ENCODE measurements at regions not wholly inside any gene's neighbourhood (a gene's known extent, or its start where the extent isn't known, plus 50 kb on each side); places are given as distances from the start of the nearest gene placed in this dataset.

DNA sequence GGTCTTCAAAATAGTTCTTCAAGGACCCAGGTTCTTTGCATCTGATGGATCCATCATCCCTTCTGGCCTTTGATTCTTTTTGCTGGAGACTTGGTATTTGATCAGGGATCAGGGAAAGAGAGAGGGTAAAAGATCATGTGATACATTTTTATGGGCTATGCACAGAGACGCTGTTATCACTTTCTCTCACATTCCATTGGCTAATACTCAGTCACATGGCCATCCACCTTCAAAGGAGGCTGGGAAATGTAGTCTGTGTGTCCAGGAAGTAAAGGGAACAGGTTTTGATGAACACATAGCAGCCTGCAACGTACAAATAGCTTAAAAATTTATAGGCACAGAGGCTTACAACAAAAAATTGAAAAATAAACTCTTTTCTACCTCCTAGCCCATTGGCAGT is 629.6 kb upstream of the FANCL start:
- no peak for DNase-seq

DNA sequence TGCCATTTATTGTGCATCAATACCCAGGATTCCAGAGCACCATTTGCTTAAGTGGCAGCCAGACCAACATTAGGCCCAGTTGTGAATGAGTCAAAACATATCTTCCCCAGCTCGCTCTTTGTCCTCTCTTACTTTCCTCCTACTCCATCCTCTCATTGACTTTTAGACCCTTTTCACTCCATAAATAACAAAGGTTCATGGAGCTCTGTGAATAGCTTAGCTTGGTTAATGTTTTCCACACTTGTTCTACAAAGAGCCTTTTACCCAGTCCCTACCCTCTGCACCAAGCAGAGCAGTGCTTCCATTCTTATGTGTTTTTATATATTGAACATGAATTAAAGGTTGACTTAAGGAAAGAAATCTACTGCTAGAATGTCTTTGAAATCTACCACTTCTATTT is 625.8 kb upstream of the FANCL start:
- DNase-seq, result no peak

DNA sequence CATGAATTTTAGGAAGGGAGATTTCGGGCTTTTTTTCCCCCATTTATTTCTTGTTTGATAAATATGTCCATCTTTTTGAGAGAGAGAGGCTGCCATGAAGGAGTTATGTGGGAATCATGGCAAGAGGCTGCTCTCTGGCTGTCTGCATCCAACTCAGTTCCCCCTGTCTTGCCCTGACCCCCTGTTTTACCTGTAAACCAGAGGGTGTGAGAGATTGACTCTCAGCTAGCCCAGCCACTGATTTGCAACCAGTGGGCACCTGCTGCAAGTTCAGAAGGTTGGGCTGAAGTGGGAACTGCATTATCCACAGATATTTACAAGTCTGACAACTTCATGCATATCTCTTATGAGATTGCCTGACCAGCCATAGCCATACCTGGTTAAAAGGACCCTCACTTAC is 625.4 kb upstream of the FANCL start:
- no peak for DNase-seq

DNA sequence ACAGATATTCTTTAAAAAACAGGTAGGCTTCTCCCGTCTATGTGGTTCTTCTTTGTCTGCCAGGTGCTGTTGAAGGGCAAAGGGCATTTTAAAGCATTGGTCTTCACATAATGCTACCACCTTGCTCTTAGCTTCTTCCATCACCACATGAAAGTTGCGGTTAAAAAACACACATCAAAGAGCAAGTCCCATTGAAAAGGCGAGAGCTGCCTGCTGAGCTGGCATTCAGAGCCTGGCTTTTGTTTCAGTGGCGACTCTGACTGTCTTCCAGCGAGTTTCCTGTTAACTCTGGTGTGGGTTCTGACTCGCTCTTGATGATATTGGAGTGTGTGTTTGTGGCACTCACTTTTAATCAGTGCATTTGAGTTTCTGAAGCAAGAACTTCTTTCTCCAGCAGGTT is 624.9 kb upstream of the FANCL start:
- no peak for DNase-seq

DNA sequence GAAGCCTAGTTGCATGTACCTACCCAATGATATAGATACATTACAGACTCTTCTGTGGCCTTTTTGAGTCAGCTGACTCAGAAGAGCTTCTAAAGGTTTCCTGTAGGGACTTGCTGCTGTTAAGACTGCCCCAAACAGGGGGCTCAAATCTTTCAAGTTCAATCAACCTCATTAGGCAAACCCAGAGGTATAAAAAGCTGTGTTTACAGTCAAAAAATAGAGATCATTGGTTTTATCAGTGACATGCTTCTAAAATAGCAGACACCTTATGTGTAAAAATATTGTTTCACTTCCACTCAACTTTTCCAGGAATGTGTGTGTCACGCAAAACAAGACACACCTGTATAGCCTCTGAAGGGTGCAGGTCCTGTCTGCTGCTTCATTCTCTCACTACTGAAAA is 624.3 kb upstream of the FANCL start:
- no peak for DNase-seq

DNA sequence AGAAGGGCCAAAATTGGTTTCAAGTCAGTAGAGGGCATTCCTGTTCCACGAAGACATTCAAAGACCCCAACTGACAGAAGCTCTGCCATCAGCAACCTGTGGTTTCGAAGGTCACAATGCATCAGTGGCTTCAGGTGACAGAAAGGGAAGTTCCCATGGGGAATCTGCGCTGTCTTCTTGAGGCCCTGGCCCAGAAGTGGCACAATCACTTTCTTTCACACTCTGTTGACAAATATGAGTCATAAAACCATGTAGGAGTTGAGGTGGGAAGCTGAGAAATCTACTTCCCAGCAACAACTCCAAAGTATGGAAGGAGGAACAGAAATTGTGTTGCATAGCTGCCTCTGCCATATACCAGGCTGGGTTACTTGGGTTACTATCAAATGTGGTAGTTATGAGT is 621.1 kb upstream of the FANCL start:
- no peak for DNase-seq

DNA sequence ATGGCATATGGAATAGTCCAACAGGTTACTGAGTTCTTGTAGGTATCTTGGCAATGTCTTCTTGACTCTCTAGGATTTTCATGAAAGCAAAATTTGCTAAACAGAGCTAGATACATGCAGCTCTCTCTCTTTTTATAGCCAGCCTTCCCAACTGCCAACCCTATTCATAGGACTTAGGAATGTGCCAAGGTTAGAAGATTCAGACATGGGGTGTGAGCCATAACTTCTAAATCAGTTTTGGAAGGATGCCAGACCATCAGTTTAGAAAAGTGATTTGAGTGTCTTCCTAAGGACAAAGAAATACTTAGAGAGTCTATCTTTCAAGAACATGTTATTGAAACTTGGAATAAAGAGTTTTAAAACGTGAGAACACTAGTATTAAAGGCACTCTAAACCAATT is 619.5 kb upstream of the FANCL start:
- DNase-seq, result no peak

DNA sequence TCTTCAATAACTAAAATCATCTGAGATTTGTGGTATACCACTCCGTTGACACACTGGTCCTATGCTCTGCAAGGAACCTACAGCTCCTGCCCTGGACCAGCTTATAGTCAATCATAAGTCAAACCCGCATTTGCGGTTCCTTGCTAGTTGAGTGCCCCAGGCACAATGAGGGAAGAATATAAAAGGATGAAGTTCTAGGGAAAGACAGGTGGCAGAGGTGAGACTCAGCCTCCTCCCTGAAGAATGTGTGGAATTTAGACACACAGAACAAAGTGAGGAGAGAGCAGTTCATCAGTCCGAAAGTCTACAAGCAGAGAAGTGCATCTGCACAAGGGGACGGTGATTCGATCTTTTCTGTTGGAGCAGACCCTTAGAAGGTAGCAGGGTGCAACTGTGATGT is 615.0 kb upstream of the FANCL start:
- no peak for DNase-seq

DNA sequence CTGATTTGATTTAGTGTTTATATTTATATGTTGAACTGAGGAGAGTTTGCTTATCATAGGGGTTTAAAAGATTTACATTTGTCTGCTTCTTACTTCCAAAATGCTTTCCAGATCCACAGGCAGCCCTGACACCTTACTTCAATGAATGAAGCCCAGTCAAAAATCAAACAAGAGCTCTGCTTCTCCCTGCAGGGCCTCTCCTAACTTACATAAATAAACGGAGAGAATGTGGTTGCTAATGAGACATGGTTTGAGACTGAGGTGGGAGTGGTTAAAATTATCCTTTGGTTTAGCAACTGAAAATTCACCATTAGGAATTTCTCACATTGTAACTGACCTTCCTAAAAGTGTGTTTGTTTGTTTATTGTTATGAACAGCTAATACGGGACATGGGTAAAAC is 612.3 kb upstream of the FANCL start:
- DNase-seq, result no peak

DNA sequence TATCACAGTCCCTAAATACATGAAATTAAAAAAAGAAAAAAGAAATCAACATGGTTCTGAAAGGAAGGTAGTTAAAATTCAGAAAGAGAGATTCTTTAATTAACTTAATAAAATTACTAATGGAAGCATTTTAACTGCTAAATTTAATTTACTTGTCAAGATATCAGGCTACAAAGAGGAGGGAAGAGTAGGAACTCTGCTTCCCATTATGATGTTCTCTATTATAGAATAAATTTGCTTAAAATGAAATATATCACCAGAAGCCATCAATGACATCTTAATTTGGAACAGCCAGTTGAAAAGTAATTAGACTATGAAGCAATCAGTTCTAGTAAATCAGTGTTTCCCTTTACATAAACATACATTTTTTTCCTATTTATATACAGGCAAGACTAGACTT is 611.8 kb upstream of the FANCL start:
- no peak for DNase-seq

DNA sequence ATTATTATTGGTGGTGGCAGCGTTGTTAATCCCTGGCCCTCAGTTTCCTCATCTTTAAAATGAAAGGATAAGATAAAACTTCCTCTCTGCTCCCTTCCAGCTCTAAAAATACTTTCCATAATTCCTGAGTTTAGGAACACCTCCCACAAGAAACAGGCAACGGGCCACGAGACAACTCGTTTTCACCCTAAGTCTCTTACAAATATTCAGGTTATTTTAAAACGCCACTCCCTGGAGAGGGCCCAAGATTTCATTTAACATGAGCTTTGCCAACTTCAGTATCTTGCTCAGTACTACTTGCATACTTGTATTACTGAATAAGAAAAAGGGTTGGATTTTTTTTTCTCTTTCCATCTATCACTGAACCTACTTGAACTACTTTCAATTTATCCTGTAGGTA is 611.1 kb upstream of the FANCL start:
- no peak for DNase-seq

DNA sequence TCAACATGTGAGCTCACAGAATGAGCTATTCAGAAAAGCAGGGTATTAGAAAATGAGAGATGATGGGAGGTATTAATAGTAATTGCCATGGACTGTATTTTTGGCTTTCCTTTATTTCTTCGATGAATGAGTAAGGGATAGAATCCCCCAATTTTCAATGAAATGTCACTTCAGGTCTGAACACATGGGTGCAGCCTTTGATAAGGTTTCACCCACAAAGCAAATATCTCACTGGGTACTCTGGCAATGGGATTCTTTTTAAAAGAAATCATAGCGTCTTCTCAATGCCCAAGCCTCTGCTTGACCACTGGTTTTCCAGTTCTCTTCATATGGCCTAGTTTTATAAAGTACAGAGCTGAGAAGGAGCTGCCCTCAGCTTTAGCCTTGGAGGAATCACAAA is 610.5 kb upstream of the FANCL start:
- DNase-seq, result no peak

DNA sequence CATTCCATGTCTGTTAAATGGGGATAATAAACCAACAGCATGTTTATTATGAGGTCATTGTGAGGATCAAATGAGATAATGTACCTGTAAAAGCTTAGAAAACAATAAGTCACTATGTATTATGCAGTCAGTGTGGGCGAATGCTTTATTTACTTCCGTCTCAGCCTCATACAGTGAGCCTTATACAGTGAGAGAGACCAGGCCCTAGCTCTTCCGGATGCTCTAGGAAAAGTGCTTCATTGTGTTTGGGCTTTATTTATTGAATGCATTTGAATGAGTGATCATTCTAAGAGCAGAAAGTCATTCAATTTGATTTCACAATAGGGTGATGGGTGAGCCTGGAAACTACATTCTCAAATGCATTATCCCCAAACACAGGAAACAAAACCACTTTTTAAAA is 603.9 kb upstream of the FANCL start:
- peak; percentile 11 for DNase-seq

DNA sequence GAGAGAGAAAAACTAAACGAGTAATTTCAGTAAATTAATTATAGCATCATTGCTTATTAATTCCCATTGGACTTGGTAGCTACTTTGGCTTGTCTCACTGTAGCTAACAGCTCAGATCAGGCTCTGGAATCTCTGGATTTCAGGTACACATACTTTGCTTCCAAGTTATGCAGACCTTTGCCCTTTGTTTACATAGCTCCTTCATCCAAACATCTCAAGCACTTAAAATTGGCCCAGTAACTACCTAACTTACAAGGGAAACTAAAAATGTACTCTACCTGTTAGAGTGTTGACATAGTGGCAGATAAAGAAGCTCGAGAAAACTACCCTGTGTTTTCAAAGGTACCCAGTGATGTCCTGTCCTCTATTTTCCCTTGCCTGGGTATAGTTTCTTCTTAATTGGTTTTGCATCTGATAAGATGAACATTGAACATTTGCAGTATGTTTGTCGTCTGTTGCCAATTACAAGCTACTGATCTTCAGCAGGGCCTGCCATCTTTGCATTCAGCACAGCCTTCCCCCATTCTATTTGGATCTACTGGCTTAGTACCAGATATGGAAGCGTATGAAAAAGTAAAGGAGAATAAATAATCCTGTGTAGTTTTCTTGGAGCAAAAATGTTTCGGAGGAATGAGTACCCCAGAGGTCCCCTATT is 601.5 kb upstream of the FANCL start:
- no peak for DNase-seq

DNA sequence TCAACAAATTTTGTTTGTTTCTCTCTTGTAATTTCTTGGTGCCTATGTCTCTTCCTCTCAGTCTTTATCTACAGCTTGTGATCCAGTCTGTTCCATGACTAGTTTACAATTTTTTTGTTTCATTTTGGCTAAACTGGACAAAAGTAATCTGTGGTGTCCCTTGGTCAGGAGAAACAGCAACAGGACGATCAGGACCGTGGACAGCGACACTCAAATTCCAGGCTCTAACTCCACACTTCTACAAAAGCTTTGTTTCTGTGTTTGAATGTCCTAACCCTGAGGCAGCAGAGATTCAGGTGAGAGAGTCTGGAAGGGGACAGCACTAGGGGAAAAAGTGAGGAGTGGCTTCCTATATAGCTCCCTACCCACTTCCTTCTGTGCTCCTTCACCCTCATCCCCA is 593.3 kb upstream of the FANCL start:
- DNase-seq, result no peak

DNA sequence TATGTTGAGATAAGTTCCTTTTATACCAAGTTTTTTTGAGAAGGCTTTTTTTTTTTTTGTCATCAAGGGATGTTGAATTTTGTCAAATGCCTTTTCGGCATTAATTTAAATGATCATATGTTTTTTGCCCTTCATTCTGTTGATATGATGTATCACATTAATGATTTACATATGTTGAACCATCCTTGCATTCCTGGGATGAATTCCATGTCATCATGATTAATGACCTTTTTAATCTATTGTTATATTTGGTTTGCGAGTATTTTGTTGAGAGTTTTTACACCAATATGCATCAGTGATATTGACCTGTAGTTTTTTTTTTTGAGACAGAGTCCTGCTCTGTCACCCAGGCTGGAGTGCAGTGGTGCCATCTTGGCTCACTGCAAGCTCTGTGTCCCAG is 585.7 kb upstream of the FANCL start:
- no peak for DNase-seq

DNA sequence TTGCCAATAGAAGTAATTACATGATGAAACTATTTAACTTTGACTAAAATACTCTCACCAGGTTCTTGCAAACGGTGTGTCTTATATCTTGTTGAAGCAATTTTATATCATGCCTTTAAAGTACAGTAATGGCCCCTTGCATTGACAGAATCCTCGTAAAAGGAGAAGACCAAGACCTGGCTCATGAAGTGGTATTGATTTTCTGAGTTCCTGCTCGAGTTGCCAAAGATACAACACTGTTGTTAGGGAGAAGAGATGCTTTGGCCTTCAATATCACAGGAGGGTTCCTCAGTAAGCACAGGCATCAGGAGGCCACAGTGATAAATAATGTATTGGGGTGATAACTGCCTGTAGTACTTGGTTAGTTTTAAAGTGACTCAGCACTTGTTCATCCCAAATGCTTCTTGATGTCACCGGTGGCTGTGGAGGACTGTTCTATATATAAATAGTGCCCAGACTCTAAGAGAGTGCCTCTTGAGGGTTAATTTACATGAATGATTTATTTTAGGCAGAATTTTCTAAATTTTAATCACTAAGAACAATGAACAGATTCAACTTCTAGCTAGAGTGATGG is 571.7 kb upstream of the FANCL start:
- DNase-seq, result no peak

DNA sequence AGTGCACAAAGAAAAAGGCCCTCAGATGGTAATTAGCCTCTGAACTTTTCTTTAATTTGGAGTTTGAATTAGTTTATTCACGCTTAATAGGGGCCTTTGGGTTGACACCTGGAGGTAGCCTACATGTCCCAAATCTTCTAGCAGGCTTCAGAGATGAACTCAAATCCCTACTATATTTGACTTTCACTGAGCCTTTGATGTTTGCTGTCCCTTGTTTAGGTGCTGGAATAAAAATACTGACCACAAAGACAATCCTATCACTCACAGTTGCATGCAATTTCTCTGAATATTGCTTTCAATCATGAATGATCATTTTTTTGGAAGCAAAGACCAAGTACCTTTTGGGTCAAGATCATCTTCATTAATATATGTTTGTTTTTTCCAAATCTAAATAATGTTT is 564.0 kb upstream of the FANCL start:
- no peak for DNase-seq

DNA sequence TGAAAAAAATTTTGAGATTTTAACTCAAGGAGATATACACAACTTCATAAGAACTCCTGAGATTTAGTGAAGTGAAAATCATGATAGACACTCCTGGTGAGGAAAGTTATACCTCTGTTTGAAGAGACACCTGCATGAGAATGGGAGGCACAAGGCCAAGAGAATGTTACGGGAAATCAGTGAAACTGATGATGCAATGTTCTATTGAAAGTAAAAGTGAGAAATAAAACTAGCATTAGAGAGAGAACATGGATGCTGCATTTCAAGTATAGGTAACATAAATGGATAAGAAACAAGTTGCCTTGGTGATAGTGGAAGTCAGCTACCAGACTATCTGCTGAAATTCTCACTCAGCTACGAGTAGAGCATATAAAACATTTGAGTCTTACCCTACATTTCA is 562.1 kb upstream of the FANCL start:
- no peak for DNase-seq

DNA sequence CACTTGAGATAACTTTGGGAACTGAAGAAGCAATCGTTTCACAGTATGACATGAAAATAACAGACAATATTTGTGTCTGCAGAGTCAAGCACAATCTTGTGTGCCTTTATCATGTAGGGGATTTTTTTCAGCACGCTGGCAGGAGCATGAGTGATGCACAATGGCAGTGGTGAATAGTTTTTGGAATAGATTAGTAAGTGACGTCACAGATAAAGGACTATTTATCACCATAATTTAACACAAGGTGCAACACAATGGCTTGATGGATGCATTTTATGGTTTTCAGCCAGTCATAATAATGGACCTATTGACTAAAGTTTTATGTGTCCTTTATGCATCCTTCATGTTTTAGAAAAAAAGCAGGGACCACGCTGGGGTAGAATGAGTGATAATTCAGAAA is 559.8 kb upstream of the FANCL start:
- no peak for DNase-seq

DNA sequence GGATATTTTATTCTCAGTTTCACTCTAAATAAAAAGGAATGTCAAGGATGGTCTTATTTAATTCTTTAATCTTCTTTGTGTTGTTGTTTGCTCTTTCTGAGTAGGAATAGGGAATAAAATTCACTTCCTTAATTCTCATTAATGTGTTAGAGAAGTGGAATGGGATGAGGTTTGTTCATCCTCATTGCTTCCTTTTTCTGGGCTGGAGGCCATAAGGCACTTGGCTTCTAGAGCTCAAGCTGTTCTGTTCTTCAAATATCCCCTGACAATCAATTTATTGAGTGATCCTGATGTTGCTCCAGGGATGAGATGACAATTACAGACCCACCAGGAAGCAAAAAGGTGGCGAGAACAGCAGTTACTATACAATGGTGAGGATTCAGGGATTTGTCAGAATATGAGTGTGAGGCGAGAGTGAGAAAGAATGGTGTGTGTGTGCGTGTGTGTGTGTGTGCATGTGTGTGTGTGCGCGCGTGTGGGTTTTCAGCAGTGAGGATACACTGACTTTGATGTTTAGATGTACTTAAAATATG is 557.6 kb upstream of the FANCL start:
- no peak for DNase-seq

DNA sequence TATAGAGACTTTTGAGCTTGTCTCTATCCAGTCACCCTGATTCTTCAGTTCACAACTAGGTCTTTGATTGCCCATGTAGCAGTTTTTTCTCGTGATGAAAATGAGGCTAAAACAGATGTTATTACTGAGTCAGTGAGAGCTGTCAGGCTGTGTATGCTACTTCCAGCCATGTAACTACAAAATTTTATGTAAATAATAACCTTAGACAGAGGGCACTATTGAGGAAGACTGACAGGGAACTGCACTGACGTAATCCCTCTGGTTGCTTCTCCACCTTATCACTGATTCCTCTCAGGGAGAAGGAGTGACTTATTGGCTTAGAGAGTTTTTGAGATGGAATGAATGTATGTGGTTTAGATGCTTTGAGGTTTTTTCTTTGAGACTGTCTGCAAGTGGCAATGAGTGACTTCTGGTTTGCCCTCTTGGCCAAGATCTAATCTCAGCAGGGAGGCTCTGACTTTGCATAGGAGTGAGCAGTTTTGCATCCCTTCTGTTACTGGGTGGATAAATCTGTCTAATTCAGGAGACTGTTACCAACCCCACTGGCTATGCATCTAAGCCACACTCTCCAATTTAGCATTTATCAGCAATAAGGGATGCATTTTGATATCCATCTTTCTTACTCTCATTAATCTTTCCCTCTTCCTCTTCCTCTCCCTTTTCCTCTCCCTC is 555.2 kb upstream of the FANCL start:
- no peak for DNase-seq

DNA sequence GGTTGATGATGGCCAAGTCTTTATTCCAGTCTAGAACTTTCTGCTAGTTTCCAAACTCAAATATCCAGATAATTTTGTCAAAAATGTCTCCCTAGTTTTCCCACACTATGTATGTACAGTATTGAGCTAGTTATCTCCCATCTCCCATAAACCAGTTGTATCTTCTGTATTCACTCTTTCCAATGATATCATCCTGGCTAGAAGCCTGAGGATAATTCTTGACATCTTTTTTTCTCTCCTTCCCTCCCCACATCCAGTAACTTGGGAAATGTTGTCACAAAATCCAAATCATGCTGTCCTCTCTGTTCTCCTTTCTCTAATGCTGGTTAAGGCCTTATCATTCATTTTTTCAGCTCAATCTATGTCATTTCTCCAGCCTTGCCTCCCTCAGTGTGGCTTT is 553.8 kb upstream of the FANCL start:
- no peak for DNase-seq

DNA sequence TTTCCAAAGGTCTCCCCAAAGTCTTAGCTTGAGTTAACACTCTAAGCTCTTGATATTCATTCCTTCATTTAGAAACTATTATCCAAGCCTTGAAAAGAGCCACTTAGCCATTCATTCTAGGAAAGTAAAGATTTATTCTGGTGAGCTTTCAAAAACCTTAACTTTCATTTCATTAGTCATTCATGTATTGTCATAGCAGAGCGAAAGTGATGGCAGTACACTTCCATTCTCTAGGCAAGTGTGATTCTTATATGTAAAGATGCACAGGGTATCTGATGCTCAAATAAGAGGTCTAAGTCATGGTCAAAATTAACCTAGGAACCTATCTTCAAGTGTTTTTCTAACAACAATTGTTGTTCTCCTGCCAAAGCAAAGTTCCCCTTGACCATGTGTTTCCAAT is 553.0 kb upstream of the FANCL start:
- no peak for DNase-seq

DNA sequence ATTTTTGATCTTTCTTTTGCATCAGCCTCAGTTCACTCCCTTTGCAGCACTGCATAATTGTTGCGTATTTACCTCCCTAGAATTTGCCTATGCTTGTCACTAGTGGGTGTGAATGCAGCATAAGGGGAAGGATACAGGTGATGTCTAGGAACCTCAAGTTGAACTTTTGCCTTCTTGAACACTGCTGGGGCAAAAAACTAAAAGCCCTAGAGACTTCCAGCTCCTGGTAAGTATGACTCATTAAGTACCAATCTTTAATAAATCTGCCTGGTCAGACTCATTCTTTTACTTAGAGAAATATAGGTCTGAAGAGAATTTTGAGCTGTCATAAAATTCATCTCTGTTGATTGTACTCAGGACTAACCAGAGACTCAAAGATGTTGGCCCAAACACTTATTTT is 547.3 kb upstream of the FANCL start:
- DNase-seq, result no peak
